ENCODE measurements at regions not wholly inside any gene's neighbourhood (a gene's known extent, or its start where the extent isn't known, plus 50 kb on each side); places are given as distances from the start of the nearest gene placed in this dataset.

- in situ Hi-C loops (cut with MboI; ENCODE audit: low pct_unique_long_range_greater_than_20kb, low sequenced_read_pairs, unreplicated experiment): no loop called here
- DNase-seq (ENCODE audit: low spot score): no peak
- TF ChIP-seq CTCF (IDR thresholded peaks at IDR 0.05; ENCODE audit: extremely low read depth, insufficient read depth, missing control alignments): no peak
Observed at GRCh38 chr2:194587739-194588270, 1069.2 kb upstream of the SLC39A10 start.

- in situ Hi-C loops (cut with MboI; ENCODE audit: low pct_unique_long_range_greater_than_20kb, low sequenced_read_pairs, unreplicated experiment): no loop called here
- no peak for DNase-seq (ENCODE audit: low spot score)
- no peak for TF ChIP-seq CTCF (IDR thresholded peaks at IDR 0.05; ENCODE audit: extremely low read depth, insufficient read depth, missing control alignments)
Observed at GRCh38 chr2:194567661-194568017, 1089.4 kb upstream of the SLC39A10 start.

GRCh38 chr2:194566907-194567660, 1089.9 kb upstream of the SLC39A10 start:
- no peak for TF ChIP-seq CTCF (IDR thresholded peaks at IDR 0.05; ENCODE audit: extremely low read depth, insufficient read depth, missing control alignments)
- DNase-seq (ENCODE audit: low spot score): no peak
- in situ Hi-C loops (cut with MboI; ENCODE audit: low pct_unique_long_range_greater_than_20kb, low sequenced_read_pairs, unreplicated experiment): no loop called here

GRCh38 chr2:194564422-194564821, 1092.6 kb upstream of the SLC39A10 start:
- DNase-seq (ENCODE audit: low spot score): no peak
- TF ChIP-seq CTCF (IDR thresholded peaks at IDR 0.05; ENCODE audit: extremely low read depth, insufficient read depth, missing control alignments): no peak
- in situ Hi-C loops (cut with MboI; ENCODE audit: low pct_unique_long_range_greater_than_20kb, low sequenced_read_pairs, unreplicated experiment): no loop called here

- DNase-seq (ENCODE audit: low spot score): no peak
- TF ChIP-seq CTCF (IDR thresholded peaks at IDR 0.05; ENCODE audit: extremely low read depth, insufficient read depth, missing control alignments): no peak
- in situ Hi-C loops (cut with MboI; ENCODE audit: low pct_unique_long_range_greater_than_20kb, low sequenced_read_pairs, unreplicated experiment): no loop called here
Observed at GRCh38 chr2:194562329-194562728, 1094.7 kb upstream of the SLC39A10 start.

GRCh38 chr2:194559964-194560363, 1097.1 kb upstream of the SLC39A10 start:
- no peak for DNase-seq (ENCODE audit: low spot score)
- TF ChIP-seq CTCF (IDR thresholded peaks at IDR 0.05; ENCODE audit: extremely low read depth, insufficient read depth, missing control alignments): no peak
- in situ Hi-C loops (cut with MboI; ENCODE audit: low pct_unique_long_range_greater_than_20kb, low sequenced_read_pairs, unreplicated experiment): no loop called here
